NCI-H128 (cell line): ENCODE measurements at regions not wholly inside any gene's neighbourhood (a gene's known extent, or its start where the extent isn't known, plus 50 kb on each side); places are given as distances from the start of the nearest gene placed in this dataset.
"Not testable (repeated sequence)": the region's sequence is repeated elsewhere in the genome, so short reads cannot be mapped to it uniquely, and the experiment has no call there.

ENCODE experiments used
- DNase-seq: peaks from one replicate; lab custom pipeline; 2025; ENCODE audit not compliant: unreplicated experiment; lab: John Stamatoyannopoulos, UW

DNA sequence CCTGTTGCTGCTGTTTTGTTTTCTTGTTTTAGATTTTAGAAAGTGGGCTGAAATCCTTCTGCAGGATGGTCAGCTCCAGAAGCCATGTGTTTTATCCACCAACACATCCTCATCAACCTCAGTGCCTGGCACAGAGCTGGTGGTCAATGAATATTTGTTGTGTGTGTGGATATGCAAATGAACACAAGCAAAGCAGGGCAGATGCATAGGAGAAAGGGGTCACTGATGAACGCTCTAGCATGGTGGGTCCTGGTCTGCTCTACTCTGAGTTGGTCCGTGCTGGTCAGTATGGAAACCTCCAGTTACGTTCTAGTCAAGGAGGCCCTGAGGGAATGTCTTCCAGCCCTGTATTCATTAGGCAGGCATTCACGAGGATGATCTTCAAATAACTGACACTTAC, 682.5 kb downstream of the QKI start:
- no peak for DNase-seq

DNA sequence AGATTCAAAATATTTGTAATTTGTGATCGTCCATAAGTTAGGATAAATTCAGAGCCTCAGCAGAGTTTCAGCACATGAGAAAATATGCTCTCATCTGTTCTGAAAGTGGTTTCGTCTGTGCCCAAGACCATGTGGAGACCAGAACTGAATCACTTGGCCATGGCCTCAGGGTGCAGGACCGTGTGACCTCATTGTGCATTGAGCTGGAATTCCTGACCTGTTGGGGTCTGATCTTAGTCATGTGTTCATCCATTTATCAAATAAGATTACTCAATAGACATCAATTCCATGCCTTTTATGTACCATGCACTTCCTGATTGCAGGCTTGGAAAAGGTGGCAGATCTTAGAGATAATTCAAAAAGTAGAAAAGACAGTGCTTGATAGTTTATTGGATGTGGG, 680.5 kb downstream of the QKI start:
- no peak for DNase-seq

DNA sequence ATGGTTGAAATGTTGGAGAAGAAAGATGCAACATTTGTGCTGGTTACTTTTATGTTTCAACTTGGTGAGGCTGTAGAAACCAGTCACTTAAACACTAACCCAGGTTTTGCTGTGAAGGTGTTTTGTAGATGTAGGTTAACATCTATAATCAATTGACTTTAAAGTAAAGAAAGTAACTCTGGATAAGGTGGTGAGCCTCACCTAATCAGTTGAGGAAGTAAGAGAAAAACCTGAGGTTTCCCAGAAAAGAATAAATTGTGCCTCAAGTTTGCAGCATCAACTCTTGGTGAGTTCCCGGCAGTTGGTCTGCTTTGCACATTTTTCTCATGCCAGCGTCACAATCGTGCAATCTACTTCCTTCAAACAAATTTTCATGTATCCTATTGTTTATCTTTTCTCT, 673.4 kb downstream of the QKI start:
- no peak for DNase-seq

DNA sequence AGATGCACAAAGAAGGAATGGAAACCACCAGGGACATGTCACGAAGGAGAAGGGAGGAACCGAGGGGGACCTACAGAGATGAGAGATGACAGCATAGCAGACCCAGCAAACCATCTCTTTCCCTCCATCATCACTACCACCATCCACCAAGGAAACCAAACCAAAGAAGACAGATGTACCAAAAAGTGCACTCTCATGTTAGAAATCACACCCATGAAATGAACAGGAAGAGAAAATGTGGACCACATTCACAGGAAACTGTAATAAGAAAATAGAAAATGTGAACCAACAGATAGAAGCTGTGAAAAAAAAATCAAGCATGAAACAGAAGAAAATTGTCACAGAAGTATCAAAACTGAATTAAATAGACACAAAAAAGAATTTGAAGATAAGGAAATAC, 672.7 kb downstream of the QKI start:
- DNase-seq: no peak

DNA sequence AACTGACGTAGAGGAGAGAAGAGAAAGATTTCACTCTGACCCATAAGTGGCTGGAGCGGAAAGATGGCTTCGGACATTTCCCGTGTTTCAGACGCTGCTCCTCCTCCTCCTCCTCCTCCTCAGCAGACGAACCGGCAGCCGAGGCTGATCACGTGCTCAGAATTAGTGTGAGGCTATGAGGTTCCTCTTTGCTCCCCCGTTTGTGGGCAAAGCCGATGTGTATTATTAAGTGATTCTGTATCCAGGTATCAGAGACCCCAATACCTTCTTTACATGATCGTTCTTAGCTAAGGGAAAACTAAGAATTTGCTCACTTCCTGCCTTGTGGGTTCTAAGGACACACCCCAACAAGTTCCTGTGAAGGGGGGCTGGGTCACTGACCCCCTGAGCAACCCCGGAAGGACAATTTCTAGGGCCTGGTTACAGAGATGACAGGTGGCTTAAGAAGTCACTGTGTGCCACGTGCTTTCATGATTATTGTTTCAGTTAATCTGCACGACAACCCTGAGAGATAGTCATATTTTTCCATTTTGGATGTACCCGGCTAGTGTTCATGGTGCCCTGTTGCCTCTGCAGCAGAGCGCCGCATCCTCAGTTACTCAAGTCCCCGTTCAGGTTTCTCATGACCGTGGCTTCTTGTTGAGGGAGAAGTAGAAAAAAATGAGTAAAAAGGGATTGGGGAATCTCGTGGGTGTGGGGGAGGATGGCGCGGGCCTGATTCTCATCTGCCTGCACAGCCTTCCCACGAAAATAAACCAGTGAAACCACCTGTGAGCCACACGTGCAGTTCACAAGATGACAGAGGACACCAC, 671.8 kb downstream of the QKI start:
- DNase-seq: no peak

DNA sequence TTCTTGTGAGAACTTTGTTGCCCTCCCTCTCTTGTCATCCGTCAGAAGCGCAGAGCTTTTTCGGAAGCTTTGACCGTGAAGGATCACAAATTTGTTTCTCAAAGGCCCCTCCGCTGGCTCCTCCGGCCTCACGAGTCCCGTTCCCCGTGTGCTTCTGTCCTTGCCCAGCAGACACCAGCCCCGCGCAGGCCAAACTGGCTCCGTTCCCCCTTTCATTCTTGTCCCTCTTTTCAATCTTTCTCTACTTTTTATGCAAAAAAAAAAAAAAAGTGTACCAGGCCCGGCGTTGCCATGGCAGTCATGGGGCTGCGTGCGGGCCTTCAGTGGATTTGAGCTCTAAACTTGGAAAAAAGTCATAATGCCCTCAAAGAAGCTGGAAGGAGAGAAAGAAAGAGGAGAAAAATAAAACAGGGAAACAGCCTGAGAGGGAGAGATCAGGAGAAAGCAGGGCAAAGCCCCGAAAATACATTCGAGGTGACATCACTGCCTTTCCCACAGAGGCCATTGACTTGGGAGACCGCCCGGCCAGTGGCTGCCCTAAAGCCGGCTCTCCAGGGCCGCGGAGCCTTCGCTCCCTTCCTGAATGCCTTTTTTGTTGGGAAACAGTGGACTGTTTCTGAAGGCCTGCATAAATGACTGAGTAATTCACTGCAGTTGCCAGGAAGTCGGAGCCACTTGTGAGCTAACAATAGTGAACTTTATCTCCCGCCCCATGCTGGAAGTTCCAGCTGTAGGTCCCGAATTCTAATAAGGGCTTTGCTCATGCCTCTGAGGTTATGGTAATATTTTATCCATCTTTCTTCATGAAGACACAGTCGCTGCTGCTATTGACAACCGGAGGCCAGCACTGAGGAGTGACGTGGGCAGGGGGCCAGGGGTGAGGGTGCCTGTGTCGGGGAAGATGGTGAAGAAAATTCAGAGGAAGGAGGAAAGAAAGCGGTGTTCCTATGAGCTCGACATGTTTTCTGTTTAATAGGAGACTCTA, 670.9 kb downstream of the QKI start:
- DNase-seq: no peak

DNA sequence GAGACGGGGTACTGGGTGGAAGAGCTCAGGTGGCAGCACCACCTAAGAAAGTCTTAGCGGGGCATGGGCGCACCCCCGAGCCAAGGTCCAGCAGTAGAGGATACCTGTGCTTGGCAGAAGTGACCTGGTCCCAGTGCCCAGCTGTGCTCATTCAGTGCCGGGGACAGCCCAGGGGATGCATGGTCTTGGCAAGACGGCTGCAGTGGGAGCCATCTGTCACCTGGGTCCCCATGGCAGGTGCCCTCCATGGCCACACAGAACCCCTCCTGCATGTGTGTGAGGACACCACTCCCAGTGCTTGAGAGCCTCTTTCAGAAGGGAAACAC, 664.7 kb downstream of the QKI start:
- no peak for DNase-seq

DNA sequence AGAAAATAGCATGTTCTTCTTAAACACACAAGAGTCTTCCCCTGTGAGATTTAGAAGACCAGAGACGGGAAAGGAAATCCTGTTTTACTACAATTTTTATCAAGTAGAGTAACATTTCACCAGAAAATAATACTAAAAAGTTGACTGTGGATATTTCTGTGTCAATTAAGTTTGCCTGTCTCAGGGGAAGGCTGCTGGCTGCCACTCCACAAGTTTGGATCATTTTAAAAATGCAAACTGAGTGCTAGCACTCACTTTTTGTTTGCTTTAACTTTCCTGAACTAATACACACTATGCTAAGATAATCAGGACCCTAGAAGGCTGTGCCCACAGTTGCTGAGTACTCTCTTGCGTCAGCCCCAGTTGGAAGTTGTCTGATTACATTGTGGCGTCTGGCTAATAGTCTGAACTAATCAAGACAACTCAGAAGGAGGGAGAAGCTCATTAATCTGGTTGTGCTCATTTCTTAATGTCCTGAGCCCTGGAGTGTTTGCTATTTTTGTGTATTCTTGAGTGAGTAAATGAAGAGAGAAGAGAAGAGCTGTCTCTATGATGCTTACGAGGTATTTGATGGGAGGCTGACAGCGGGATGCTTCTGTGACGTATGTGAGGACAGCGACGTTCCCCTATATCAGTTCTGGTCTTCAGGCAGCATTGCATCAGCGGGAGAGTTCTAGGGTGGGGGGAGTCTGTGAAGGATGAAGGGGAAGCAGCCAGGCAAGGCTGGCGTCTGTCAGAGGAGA, 664.2 kb downstream of the QKI start:
- no peak for DNase-seq

DNA sequence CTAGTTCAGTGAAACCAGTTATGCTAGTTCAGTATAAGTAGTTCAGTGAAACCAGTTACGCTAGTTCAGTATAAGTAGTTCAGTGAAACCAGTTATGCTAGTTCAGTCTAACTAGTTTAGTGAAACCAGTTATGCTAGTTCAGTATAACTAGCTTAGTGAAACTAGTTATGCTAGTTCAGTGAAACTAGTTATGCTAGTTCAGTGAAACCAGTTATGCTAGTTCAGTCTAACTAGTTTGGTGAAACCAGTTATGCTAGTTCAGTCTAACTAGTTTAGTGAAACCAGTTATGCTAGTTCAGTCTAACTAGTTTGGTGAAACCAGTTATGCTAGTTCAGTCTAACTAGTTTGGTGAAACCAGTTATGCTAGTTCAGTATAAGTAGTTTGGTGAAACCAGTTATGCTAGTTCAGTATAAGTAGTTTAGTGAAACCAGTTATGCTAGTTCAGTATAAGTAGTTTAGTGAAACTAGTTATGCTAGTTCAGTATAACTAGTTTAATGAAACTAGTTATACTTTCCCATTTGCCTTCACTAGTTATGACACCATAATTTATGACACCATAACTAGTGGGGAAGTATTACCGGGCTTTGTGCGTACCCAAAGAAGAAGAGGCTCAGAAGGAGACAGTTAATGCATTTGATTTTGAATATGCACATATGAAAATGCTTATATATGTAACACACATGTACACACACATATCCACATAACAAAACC, 662.5 kb downstream of the QKI start:
- DNase-seq: not testable (repeated sequence)

DNA sequence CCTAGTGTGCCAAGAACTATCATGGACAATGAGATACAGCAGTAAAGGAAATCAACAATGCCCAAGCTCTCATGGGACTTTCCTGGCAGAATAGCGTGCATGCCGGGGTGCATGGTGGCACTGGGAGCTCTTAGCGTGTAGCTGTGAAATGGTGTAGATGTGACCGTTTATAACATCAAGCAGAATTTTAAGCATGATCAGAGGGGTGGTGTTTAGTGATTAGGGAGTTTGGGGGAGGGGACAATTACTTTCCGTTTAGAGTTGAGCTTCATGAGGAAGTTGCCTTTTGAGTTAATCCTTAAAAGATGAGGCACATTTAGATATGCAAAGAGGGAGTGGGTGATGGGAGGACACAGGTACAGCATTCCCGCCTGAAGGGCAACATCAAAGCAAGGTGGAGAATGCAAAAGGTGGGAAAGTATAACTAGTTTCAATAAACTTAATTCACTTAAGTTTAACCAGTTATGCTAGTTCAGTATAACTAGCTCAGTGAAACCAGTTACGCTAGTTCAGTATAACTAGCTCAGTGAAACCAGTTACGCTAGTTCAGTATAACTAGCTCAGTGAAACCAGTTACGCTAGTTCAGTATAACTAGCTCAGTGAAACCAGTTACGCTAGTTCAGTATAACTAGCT, 661.6 kb downstream of the QKI start:
- DNase-seq: no peak

DNA sequence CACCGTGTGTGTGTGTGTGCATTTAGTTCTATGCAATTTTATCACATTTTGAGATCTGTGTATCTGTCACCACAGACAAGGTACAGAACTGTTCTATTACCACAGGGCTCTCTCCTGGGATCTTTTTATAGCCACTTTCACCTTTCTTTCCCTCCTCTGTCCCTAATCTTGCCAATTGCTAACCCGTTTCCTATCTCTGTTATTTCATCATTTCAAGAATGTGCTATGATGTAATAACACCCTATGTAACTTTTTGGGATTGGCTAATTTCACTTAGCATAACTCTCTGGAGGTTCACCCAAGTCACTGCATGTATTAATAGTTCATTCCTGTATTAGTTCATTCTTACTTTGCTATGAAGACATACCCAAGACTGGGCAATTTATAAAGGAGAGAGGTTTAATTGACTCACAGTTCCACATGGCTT, 657.7 kb downstream of the QKI start:
- DNase-seq: no peak

DNA sequence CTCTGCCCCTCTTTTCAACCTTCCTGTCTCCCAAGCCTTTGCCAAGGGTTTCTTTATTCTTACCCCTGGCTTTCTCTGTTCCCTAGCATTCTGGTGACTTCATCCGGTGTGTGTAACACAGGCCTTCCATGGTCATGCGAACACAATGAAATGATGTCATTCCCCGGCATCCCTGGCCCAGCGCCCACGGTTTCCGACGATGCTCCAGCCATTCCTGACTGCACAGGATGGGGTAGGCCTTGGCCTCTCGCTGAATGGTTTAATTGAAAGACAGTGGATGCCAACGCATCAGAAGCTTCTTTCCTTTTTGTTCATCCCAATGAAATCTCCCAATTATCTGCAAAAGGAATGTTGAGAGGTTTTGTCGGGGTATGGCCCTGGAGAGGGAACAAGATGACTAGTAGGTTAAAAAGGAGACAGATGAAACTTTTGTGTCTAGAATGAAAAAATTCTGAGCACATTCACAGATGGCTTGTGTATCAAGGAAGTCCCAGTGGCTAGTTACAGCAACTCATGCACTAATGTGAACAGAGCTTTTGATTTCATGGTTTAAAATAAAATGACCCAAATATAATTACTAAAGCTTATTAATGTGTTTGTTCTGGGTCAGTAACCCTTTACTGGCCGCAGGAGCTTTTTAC, 655.0 kb downstream of the QKI start:
- no peak for DNase-seq

GRCh38 chr6:164068527-164068926, 654.0 kb downstream of the QKI start:
- DNase-seq: no peak

- DNase-seq: no peak
Observed at GRCh38 chr6:164066766-164067165, 652.2 kb downstream of the QKI start.

DNA sequence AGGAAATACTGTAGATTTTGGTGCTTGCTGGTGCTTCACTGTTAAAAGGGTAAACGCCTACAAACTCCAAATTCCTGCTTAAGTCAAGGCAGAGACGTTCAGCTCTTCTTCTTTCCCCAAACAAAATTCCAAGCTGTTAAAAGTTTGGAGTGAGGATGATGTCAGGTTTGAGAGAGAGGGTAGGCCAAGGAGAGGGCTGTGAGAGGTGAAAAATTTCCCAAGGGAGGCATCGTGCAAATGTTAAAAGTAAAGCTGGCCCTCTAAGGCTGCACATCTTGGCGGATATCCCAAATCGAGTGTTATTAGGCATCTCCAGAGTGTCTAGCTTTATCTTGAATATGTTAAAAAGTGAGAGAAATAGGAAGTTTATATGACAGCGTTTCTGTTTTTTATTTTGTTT, 651.8 kb downstream of the QKI start:
- DNase-seq: no peak

- no peak for DNase-seq
Observed at GRCh38 chr6:164063346-164063745, 648.8 kb downstream of the QKI start.

DNA sequence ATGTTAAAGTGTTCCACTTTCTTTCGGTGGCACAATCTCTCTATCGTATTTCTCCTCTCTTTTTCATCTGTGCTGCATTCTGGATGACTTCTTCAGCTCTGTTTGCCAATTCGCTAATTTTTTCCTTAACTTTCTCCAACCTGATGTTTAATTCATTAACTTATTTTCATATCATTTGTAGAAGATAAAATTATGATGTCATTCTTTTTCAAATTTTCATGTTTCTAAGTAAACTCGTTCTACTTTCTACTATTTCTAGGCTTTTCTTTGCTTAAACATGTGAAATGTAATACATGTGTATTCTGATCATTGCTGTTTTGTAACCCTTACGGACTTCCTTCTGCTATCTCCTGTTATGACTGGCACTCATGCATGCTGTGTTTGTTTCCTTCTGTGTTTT, 648.4 kb downstream of the QKI start:
- DNase-seq: no peak

DNA sequence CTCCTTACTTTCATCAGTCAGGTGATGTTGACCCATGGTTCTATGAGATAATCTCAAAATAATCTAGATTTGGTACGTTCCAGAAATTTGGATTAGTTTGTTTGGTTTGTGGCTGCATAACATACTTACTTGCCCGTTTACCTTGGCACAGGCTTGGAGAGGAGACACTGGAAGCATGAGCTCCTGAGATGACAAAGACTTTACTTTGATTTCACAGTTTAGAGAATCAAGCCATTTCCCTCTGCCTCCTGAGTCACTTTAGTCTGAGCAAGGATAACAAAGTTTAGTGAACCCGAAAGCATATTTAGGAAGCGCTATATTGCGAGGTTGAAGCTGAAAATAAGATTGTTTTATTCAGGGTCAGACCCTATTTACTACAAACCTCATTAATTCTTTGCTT, 643.4 kb downstream of the QKI start:
- DNase-seq: no peak

GRCh38 chr6:164051427-164051826, 636.9 kb downstream of the QKI start:
- no peak for DNase-seq

- DNase-seq: no peak
Observed at GRCh38 chr6:164049517-164049988, 635.0 kb downstream of the QKI start.
